Right forelimb (tissue), 1 donor: ENCODE measurements at regions not wholly inside any gene's neighbourhood (a gene's known extent, or its start where the extent isn't known, plus 50 kb on each side); places are given as distances from the start of the nearest gene placed in this dataset.
A peak's percentile ranks its signal among the peaks of the same experiment; 100 is the strongest.

Source experiments
- DNase-seq: peaks from one replicate; pipeline ENCODE4 v3.0.0-alpha.2; 2018

GRCh38 chr6:23989885-23990533, 136.0 kb upstream of the NRSN1 start:
- no peak for DNase-seq

- no peak for DNase-seq
Observed at GRCh38 chr6:23994013-23994412, 132.0 kb upstream of the NRSN1 start.

DNA sequence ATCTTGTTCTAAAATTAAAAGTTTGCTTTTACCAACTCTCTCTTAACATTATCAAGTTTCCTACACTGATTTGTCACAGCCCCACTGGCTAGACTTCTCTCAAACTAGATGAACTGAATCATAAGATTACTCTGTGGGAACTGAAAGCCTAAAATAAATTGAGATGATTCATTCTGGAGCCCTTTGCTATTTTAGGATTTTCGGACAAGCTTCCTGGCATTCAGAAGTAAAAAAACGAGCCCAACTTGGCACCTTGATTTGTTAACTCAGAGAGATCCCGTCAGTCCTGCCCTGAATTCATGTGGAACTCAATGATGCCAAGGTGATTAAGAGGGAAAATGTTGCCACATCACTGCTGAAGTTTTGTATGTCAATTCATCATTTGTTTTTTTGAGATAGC, 122.0 kb upstream of the NRSN1 start:
- no peak for DNase-seq

GRCh38 chr6:24004659-24005058, 121.4 kb upstream of the NRSN1 start:
- no peak for DNase-seq

GRCh38 chr6:24006254-24006653, 119.8 kb upstream of the NRSN1 start:
- DNase-seq = no peak

GRCh38 chr6:24009319-24009718, 116.7 kb upstream of the NRSN1 start:
- DNase-seq = no peak

- DNase-seq = no peak
Observed at GRCh38 chr6:24010133-24010532, 115.9 kb upstream of the NRSN1 start.

GRCh38 chr6:24016286-24016685, 109.7 kb upstream of the NRSN1 start:
- no peak for DNase-seq

GRCh38 chr6:24016857-24017256, 109.2 kb upstream of the NRSN1 start:
- DNase-seq = no peak

- no peak for DNase-seq
Observed at GRCh38 chr6:24019393-24019792, 106.6 kb upstream of the NRSN1 start.

GRCh38 chr6:24019830-24020229, 106.2 kb upstream of the NRSN1 start:
- DNase-seq = no peak

GRCh38 chr6:24026050-24026449, 100.0 kb upstream of the NRSN1 start:
- no peak for DNase-seq

GRCh38 chr6:24031496-24031895, 94.5 kb upstream of the NRSN1 start:
- DNase-seq = no peak

DNA sequence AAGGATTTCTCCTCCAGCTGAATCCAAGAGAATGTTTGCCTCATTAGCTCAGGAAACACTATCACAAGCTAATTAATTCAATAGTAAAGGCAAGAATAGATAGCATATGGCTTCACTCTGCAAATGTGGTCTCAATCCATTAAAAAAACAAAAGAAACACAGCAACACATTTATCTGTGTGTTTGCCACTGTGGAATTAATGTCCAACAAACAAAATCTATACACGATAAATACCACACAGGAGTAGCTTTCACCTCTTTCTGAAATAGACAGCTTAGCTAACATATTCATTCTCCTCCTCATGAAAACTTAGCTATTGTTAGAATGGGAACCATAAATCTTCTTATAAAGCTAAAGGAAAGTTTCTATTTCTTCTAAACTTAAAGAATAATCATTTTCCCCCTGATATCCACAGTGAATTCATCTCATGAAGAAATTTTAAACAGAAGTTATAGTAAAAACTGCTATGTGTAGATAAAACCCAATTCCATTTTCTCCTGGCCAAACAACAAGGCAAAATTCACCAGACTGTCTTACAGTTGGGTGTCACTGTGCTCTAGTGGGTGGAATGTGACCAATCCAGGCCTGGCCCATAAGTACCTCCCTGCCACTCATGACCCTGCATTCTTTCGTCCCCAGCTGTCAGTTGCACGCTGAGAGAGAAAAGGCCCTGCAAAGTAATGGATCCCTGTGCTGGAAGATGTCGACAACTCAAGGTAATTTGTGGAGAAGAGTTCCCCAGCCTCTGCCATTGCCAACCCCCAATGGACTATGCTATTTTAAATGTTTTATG, 92.9 kb upstream of the NRSN1 start:
- no peak for DNase-seq

DNA sequence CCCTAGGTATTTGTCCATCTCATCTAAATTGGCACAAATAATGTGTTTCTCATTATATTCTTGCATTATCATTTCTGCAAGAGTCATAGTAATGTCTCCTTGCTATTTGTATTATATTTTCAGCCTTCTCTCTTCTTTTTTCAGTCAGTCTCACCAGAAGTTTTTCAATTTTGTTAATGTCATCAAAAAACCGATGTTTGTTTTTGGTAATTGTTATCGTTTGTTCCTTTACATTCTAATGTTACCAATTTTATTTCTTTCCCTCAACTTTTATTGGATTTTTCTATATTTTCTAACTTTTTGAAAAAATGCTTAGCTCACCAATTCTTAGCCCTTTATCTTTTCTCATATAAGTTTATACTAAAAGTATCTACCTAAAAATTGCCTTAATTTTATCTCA, 82.2 kb upstream of the NRSN1 start:
- DNase-seq = no peak

DNA sequence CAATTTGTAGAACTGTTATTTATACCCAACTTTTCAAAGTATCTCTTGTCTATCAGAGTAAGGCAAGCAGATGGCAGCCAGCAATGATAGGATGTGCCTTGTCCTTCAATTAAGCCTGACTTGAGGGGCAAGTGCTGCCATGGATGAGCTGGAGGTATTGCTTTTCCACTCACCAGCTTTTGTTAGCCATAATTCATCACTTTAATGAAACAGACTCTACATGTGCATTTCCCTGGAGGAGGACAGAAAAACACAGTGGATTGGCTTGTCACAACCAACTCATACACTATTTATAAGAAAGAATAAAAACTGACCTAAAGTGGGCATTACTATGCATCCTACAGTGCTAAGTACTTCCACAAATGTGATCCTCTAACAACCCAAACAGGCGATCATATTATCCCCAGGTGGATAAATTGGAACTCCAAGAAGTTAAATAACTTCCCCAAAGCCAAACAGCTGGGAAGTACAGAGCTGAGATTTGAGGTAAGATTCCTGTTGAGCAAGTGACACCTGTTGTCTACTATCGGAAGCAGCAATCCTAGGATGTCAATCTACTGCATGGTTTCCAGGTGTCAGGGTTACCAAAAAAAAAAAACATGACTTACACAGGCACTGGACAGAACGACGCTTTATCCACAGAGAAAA, 73.9 kb upstream of the NRSN1 start:
- DNase-seq = no peak

- DNase-seq = peak; percentile 44
Observed at GRCh38 chr6:24052590-24052961, 73.4 kb upstream of the NRSN1 start.

DNA sequence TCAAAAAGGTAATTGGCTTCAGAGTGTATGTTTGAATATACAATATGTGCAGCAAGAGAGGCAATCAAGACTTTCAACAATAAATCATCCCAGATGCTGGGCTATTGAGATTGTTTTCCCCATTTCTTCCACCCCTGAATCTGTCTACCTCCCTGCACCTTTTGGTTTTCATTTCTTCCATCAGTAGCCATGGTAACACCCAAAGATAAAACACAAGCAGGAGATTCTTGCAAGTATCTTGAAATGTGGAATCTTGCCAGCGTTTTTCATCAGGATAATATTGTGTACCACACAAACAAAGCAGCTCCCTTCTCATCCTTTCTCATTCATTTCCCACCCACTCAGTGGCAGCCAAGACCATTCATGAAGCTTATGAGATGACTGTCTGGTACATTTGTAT, 73.0 kb upstream of the NRSN1 start:
- DNase-seq = no peak

DNA sequence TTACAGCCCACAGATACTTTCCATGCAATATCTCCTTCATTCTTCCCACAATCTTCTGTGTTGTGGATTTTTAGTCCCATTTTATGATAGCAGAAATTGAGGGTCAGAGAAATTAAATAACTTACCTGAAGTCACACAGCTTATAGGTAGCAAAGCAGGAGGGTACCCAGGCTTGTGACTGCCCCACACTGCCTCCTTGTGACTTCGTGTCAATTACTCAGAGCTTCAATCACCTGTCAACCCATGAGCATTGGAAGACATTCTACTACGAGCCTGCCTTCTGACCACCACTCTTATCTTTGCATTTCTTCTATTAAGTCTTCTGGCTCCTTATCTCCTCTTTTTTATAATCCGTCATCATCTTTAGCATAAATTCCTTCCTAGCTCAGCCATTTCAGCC, 71.6 kb upstream of the NRSN1 start:
- no peak for DNase-seq

GRCh38 chr6:24056567-24056966, 69.4 kb upstream of the NRSN1 start:
- DNase-seq = no peak

- DNase-seq = no peak
Observed at GRCh38 chr6:24057030-24057429, 69.0 kb upstream of the NRSN1 start.

DNA sequence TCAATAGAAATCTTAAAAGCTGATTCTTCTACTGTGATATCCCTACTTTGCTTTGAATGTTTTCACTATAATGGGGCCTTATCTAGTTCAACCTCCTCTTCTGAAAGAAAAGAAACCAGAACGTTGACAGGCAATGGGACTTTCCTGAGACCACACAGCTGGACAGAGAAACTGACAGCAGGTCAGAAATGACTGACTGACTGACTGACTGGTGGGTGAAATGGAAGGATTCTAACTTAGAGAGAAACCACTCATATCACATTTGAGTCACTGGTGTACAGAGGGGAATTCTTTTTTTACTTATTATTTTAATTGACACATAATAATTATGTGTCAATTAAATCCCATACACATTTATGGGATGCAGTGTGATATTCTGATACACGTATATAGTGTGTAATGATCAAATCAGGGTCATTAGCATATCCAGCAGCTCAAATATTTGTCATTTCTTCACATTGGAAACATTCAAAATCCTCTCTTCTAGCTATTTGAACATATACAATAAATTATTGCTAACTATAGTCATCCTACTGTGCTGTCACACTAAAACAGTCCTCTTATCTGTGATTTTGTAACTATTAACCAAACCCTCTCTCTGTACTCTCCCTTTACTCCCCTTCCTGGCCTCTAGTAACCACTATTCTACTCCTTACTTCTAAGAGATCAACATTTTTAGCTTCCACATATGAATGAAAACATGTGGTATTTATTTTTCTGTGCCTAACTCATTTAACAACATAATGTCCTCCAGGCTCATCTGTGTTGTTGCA, 64.8 kb upstream of the NRSN1 start:
- DNase-seq = no peak

DNA sequence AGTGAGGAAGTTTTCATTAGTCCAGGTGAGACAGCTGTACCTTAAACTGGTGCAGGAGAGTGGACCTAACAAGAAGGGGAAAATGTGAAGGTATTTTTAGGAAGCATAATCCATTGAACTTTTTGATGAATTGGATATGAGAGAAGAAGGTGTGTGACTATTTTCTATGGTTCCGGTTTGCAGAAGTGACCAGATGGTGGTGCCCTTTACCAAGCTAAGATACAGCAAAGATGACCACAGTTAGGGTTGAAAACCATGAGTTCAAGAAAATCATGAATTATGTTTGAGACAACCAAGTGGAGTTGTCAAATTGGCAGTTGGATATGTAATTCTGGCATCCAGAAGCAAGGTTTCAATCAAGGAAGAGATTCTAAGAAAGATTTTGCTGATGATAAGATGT, 61.9 kb upstream of the NRSN1 start:
- DNase-seq = no peak

GRCh38 chr6:24064832-24065231, 61.2 kb upstream of the NRSN1 start:
- DNase-seq = no peak
